Urothelium cell line (cell line): ENCODE measurements at regions not wholly inside any gene's neighbourhood (a gene's known extent, or its start where the extent isn't known, plus 50 kb on each side); places are given as distances from the start of the nearest gene placed in this dataset.

Experiments used
- DNase-seq: peaks from one replicate; pipeline ENCODE4 v3.0.0; 2011; ENCODE audit warnings: low spot score, mixed read lengths
- FAIRE-seq: peaks from 2 replicates; lab custom pipeline; 2011; peaks lifted over from hg19 to GRCh38; lab: Jason Lieb, UNC

- FAIRE-seq, result no peak
- DNase-seq, result no peak
Measured at GRCh38 chr12:67208281-67209067, 60.7 kb upstream of the CAND1 start.

DNA sequence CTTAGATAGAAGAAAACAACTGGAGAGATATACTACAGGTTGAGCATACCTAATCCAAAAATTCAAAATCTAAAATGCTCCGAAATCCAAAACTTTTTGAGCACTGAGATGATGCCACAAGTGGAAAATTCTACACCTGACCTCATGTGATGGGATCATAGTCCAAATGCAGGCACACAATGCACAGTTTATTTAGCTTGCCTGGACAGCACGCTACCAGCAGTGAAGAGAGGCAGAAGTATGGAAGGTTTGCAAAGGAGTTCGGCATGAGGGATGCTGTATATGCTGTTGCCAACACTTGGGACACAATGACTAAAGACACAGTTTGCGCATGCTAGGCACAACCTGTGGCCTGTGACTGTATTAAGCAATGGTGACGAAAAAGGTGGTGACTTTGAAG, 58.1 kb upstream of the CAND1 start:
- no peak for FAIRE-seq
- DNase-seq, result no peak

- DNase-seq (no peak), FAIRE-seq (no peak)
Measured at GRCh38 chr12:67211494-67211893, 57.7 kb upstream of the CAND1 start.

- no peak for DNase-seq
Measured at GRCh38 chr12:67217647-67218046, 51.5 kb upstream of the CAND1 start.

More at GRCh38 chr12:67217647-67218046, 51.5 kb upstream of the CAND1 start:
- no peak for FAIRE-seq
